22Rv1 (cell line): ENCODE measurements at regions not wholly inside any gene's neighbourhood (a gene's known extent, or its start where the extent isn't known, plus 50 kb on each side); places are given as distances from the start of the nearest gene placed in this dataset.

Source experiments
- ZFX ChIP-seq: fragments of 450-650 bp; IDR thresholded peaks from 2 replicates; pipeline ENCODE4 v1.6.1; 2017; ENCODE audit warnings: antibody characterized with exemption, borderline replicate concordance
- TF ChIP-seq, protein P1 (sequence below): fragments of 450-650 bp; IDR thresholded peaks from 2 replicates; pipeline ENCODE4 v1.5.1; 2017; ENCODE audit warnings: mild to moderate bottlenecking

DNA sequence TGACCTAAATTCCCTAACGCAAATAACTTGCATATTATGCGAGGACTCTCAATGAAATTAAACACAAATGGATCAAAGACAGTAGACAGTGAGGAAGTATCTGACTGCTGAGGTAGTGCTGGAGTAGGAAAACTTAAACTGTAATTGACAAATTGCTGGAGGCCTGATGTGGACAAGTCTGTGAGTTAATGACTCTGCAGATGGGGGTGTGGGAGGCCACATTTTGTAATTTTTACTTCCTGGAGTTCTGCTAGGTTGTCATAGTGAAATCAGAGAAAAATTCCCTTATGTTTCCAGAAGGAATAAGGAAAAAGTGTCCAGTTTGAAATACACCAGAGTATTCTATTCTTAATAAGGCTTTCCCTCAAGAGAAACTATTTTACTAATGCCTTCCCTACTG, 333.0 kb upstream of the CNTNAP5 start:
- TF ChIP-seq, protein P1, sequence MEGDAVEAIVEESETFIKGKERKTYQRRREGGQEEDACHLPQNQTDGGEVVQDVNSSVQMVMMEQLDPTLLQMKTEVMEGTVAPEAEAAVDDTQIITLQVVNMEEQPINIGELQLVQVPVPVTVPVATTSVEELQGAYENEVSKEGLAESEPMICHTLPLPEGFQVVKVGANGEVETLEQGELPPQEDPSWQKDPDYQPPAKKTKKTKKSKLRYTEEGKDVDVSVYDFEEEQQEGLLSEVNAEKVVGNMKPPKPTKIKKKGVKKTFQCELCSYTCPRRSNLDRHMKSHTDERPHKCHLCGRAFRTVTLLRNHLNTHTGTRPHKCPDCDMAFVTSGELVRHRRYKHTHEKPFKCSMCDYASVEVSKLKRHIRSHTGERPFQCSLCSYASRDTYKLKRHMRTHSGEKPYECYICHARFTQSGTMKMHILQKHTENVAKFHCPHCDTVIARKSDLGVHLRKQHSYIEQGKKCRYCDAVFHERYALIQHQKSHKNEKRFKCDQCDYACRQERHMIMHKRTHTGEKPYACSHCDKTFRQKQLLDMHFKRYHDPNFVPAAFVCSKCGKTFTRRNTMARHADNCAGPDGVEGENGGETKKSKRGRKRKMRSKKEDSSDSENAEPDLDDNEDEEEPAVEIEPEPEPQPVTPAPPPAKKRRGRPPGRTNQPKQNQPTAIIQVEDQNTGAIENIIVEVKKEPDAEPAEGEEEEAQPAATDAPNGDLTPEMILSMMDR: no peak
- TF ChIP-seq ZFX: no peak
